Umbilical cord (tissue), 1 donor: ENCODE measurements at regions not wholly inside any gene's neighbourhood (a gene's known extent, or its start where the extent isn't known, plus 50 kb on each side); places are given as distances from the start of the nearest gene placed in this dataset.

Experiments
- DNase-seq: peaks from one replicate; pipeline ENCODE4 v3.0.0-alpha.2; 2015; ENCODE audit warnings: low spot score

- DNase-seq, result no peak
Observed at GRCh38 chr3:73804204-73804603, 179.5 kb upstream of the PDZRN3 start.

GRCh38 chr3:73801444-73801843, 176.7 kb upstream of the PDZRN3 start:
- no peak for DNase-seq

GRCh38 chr3:73797311-73797710, 172.6 kb upstream of the PDZRN3 start:
- DNase-seq, result no peak

- peak; percentile 49 for DNase-seq
Observed at GRCh38 chr3:73796382-73796781, 171.6 kb upstream of the PDZRN3 start.

GRCh38 chr3:73791356-73791755, 166.6 kb upstream of the PDZRN3 start:
- peak; percentile 93 for DNase-seq

- DNase-seq, result no peak
Observed at GRCh38 chr3:73789825-73790444, 165.2 kb upstream of the PDZRN3 start.

GRCh38 chr3:73787620-73788019, 162.9 kb upstream of the PDZRN3 start:
- no peak for DNase-seq

- no peak for DNase-seq
Observed at GRCh38 chr3:73786998-73787397, 162.3 kb upstream of the PDZRN3 start.

GRCh38 chr3:73786321-73786807, 161.6 kb upstream of the PDZRN3 start:
- peak; percentile 82 for DNase-seq

GRCh38 chr3:73784686-73785392, 160.1 kb upstream of the PDZRN3 start:
- DNase-seq, result peak; percentile 76

GRCh38 chr3:73783811-73784210, 159.1 kb upstream of the PDZRN3 start:
- DNase-seq, result no peak

- DNase-seq, result peak; percentile 60
Observed at GRCh38 chr3:73781541-73781940, 156.8 kb upstream of the PDZRN3 start.

- DNase-seq, result no peak
Observed at GRCh38 chr3:73774645-73775044, 149.9 kb upstream of the PDZRN3 start.

- peak; percentile 32 for DNase-seq
Observed at GRCh38 chr3:73773233-73773632, 148.5 kb upstream of the PDZRN3 start.

GRCh38 chr3:73772076-73772886, 147.5 kb upstream of the PDZRN3 start:
- DNase-seq, result peak; percentile 60

GRCh38 chr3:73768524-73769308, 144.0 kb upstream of the PDZRN3 start:
- DNase-seq, result peak; percentile 36

- peak; percentile 92 for DNase-seq
Observed at GRCh38 chr3:73766599-73767381, 142.0 kb upstream of the PDZRN3 start.

- no peak for DNase-seq
Observed at GRCh38 chr3:73765878-73766545, 141.3 kb upstream of the PDZRN3 start.

- DNase-seq, result no peak
Observed at GRCh38 chr3:73762855-73763254, 138.1 kb upstream of the PDZRN3 start.

- peak; percentile 72 for DNase-seq
Observed at GRCh38 chr3:73759297-73759711, 134.6 kb upstream of the PDZRN3 start.
